Amygdala (tissue), 56 donors: ENCODE measurements at regions not wholly inside any gene's neighbourhood (a gene's known extent, or its start where the extent isn't known, plus 50 kb on each side); places are given as distances from the start of the nearest gene placed in this dataset.
"Not testable (repeated sequence)": the region's sequence is repeated elsewhere in the genome, so short reads cannot be mapped to it uniquely, and the experiment has no call there.

Source experiments
- DNase-seq, 56 donors: peaks; one replicate each; lab custom pipeline; 2025; lab: John Stamatoyannopoulos, UW

GRCh38 chr17:64773836-64774761 is 112.0 kb upstream of the SMURF2 start:
- peak in 1 of 56 donors; percentile 18 for DNase-seq

DNA sequence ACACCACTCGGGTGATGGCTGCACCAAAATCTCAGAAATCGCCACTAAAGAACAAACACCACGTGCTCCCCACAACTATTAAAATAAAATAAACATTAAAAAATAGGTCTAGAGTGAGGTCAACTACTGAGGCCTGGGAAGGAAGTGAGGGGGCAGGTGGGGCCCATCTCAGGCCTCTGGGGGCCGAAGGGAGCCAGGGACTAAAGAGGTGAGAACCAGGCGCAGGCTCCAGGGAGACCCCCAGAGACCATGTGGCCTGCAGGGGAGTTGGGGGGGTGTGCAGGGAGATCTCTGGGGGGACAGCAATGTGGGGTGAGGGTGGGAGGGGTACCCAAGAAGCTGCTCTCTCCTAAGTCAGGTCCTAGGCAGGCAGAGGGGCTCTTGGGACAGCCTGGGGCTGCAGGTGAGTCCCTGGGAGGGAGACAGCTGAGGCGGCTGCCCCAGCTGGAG is 111.3 kb upstream of the SMURF2 start:
- DNase-seq = no peak

GRCh38 chr17:64772845-64773299 is 110.8 kb upstream of the SMURF2 start:
- DNase-seq = no peak

GRCh38 chr17:64771980-64772844 is 110.1 kb upstream of the SMURF2 start:
- DNase-seq = no peak

DNA sequence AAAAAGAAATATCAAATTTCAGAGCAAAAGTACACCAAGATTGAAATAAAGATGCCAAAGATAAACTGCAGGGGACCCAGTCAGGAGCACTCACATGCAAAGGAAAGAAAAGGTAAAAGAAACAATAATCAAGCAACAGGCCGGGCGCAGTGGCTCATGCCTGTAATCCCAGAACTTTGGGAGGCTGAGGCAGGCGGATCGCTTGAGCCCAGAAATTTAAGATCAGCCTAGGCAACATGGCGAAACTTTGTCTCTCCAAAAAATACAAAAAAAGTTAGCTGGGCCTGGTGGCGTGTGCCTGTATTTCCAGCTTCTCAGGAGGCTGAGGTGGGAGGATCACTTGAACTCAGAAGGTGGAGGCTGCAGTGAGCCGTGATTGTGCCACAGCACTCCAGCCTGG is 107.6 kb upstream of the SMURF2 start:
- no peak for DNase-seq

DNA sequence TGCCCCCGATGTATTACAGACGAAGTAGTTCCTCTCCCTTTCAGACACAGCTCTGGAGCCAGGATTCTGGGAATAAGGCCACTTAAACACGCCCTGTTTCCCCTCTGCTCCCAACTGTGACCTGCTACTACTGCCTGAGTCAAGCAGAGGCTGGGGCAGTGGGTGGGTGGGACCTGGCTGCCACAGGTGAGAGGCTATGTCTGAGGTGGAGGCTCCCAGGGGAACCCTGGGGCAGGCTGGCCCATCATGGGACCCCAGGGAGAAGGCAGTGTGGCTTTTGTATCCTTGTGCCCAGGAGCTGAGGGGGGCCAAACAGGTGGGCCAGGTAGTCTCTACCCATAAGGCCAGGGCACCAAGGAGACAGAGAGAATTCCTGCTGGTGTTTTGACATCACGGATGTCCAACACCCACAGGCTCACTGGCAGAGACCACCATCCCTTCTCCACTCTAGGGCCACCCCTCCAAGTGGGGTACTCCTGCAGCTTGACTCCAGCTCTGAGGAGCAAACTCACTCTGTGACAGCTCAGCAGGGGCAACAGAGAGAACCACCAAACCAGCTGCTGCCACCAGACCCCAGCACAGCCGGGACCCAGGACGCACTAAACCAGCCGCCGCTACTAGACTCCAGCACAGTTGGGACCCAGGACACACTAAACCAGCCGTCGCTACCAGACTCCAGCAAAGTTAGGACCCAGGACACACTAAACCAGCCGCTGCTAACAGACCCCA is 105.3 kb upstream of the SMURF2 start:
- no peak for DNase-seq

DNA sequence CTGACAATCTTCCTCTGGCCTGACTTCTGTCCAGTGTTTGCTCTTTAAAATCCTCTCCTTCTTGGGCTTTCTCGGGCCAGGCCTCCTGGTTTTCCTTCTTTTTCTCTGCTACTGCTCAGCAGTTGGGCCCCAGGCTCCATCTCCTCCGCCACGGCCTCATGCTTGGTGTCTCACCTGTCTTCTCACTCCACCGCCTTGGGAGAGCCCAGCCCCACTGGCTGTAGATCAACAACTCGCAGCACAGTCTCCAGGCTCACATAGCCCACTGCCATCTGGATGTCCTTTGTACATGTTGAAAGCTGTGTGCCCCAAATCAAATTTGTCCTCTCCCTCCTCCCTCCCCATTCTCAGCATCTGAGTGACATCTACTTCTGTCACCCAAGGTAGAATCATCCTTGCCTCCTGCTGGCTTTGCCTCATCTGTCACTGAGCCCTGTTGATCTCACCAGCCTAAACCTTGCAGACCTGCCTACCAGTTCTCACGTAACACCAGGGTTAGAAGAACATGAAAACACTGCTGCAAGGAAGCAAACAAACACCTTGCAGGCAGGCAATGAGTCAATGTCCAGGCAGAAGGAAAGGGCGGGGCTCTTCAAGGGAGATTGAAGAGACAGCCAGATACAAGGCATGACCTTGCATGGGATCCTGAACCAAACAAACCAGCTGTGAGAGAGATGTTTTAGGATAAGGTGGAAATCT is 103.2 kb upstream of the SMURF2 start:
- DNase-seq = no peak

GRCh38 chr17:64750891-64751677 is 89.0 kb upstream of the SMURF2 start:
- no peak for DNase-seq

- no peak for DNase-seq
Observed at GRCh38 chr17:64750478-64750877, 88.4 kb upstream of the SMURF2 start.

DNA sequence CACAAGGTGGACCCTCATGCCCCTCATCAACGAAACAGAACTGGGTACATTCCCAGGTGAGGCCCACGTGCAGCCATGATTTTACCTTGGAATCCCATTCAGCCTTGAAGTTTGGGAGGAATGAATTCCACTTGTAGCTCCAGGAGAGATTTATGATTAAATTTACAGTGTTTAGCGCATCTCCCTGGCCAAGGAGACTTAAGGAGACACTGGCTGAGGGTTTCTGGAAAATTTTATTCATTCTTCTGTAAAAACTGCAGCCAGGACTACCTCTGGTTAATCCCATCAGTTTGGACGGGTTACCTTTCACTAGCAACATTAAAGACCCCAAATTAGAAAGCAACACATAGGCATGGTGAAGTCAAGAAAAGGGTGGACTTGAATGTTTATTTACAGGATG is 87.2 kb upstream of the SMURF2 start:
- no peak for DNase-seq

DNA sequence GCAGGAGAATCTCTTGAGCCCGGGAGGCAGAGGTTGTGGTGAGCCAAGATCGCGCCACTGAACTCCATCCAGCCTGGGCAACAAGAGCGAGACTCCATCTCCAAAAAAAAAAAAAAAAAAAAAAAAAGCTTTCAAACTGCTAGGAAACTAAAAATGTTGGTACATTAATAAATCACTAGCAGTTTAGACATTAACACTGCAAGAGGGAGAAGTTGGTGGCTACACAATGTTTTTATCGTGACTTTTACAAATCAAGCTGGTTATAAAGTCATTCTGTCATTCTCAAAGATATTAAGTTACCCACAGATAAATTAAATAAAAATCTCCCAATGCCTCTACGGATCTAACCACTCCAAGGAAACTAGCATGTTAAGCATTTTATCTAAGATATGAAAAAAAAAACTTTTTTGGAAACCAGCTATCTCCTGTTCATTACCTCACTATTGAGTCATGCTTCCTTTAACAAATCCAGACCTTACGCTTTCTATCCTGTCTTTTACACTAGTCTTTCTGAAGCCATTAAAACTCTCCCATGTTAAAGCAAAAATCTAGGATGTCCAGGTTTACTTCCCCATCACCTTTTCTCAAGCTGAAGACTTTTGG is 85.9 kb upstream of the SMURF2 start:
- DNase-seq = no peak

GRCh38 chr17:64742326-64742725 is 80.2 kb upstream of the SMURF2 start:
- no peak for DNase-seq

GRCh38 chr17:64741916-64742315 is 79.8 kb upstream of the SMURF2 start:
- DNase-seq = not testable (repeated sequence)

GRCh38 chr17:64741038-64741641 is 79.0 kb upstream of the SMURF2 start:
- peak in 32 of 56 donors; percentile 5 to 73 (median 36) for DNase-seq

DNA sequence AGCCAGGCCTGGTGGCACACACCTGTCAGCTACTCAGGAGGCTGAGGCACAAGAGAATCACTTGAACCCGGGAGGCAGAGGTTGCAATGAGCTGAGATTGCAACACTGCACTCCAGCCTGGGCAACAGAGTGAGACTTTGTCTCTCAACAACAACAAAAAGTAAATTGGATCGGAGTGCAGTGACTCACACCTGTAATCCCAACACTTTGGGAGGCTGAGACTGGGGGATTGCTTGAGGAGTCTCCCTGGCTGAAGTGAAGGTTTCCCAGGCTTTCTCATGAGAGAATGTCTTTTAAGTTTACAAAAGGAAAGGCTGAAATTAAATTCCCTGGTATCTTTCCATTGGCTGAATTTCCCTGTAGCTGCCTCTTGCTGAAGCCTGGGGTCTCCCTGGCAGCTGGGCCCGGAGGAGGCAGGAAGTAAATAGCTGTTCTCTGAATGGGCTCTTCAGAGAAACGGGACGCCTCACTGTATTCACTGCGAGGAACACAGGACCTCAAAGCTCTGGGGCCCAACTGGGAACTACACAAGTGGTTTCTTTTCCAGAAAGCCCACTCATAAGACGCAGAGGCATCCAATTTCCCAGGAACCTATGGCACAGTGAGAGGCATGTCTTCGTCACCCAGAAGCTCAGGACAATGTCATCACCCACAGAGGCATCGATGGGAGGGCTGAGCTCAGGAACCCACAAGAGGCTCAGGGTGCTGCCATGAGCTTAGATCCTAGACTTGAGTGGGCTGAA is 77.4 kb upstream of the SMURF2 start:
- peak in 9 of 56 donors; percentile 4 to 23 (median 17) for DNase-seq

GRCh38 chr17:64736804-64737492 is 74.8 kb upstream of the SMURF2 start:
- peak in 6 of 56 donors; percentile 2 to 21 (median 4) for DNase-seq
